DND-41 (cell line): ENCODE measurements at regions not wholly inside any gene's neighbourhood (a gene's known extent, or its start where the extent isn't known, plus 50 kb on each side); places are given as distances from the start of the nearest gene placed in this dataset.

Source experiments
- ATAC-seq: fragments of 200-7000 bp; cut with Tn5 transposase; 3 replicates; pipeline ENCODE4 v1.9.1; 2021; ENCODE audit warnings: low read depth; ENCODE audit not compliant: insufficient read depth
- DNase-seq: peaks from one replicate; pipeline ENCODE4 v3.0.0-alpha.2; 2020
- H2AFZ ChIP-seq: 2 replicates; pipeline ENCODE4 v1.6.0; 2012; ENCODE audit warnings: low read depth, low read length
- H3K27ac ChIP-seq: 2 replicates; pipeline ENCODE4 v1.5.1; 2012; ENCODE audit warnings: low read length, inconsistent platforms
- H3K27me3 ChIP-seq: fragments of 200-600 bp; sonication (generic); 2 replicates; pipeline ENCODE4 v1.6.0; 2012; ENCODE audit warnings: low read length, mild to moderate bottlenecking, inconsistent platforms; ENCODE audit not compliant: insufficient read depth, poor library complexity
- H3K36me3 ChIP-seq: 2 replicates; pipeline ENCODE4 v1.5.1; 2012; ENCODE audit warnings: low read length, inconsistent platforms; ENCODE audit not compliant: insufficient read depth
- H3K4me1 ChIP-seq: 2 replicates; pipeline ENCODE4 v1.5.1; 2012; ENCODE audit warnings: mild to moderate bottlenecking, low read length; ENCODE audit not compliant: insufficient read depth
- H3K4me2 ChIP-seq: 2 replicates; pipeline ENCODE4 v1.6.0; 2012; ENCODE audit warnings: mild to moderate bottlenecking, moderate library complexity, low read length, inconsistent platforms; ENCODE audit not compliant: insufficient read depth
- H3K4me3 ChIP-seq, 2 experiments: fragments of 200-600 bp in 1 of 2; shearing (Covaris generic) in 1 of 2; 2 replicates each; pipeline ENCODE4 v1.5.1; 2012 to 2016; ENCODE audit warnings: inconsistent platforms in 2 of 2, low read length in 2 of 2, mild to moderate bottlenecking in 2 of 2, low read depth in 1 of 2, moderate library complexity in 1 of 2
- H3K79me2 ChIP-seq: 2 replicates; pipeline ENCODE4 v1.6.0; 2012; ENCODE audit warnings: low read length, inconsistent platforms; ENCODE audit not compliant: insufficient read depth
- H3K9ac ChIP-seq: 2 replicates; pipeline ENCODE4 v1.6.0; 2012; ENCODE audit warnings: low read depth, mild to moderate bottlenecking, inconsistent platforms, low read length, moderate library complexity
- H3K9me3 ChIP-seq: 2 replicates; pipeline ENCODE4 v1.5.1; 2012; ENCODE audit warnings: low read length, moderate library complexity, mild to moderate bottlenecking, inconsistent platforms; ENCODE audit not compliant: insufficient read depth, severe bottlenecking
- H4K20me1 ChIP-seq: 2 replicates; pipeline ENCODE4 v1.6.0; 2012; ENCODE audit warnings: low read length; ENCODE audit not compliant: insufficient read depth
- EZH2 ChIP-seq: IDR thresholded peaks from 3 replicates; pipeline ENCODE4 v1.6.1; 2012; ENCODE audit warnings: borderline replicate concordance, low read depth, mild to moderate bottlenecking, moderate library complexity, low read length, inconsistent platforms; ENCODE audit not compliant: severe bottlenecking
- TF ChIP-seq, protein P1 (sequence below): IDR thresholded peaks from 2 replicates; pipeline ENCODE4 v1.5.1; 2012; ENCODE audit warnings: borderline replicate concordance, low read length, moderate library complexity, mild to moderate bottlenecking; ENCODE audit not compliant: poor library complexity, severe bottlenecking; ENCODE audit errors: extremely low read depth

DNA sequence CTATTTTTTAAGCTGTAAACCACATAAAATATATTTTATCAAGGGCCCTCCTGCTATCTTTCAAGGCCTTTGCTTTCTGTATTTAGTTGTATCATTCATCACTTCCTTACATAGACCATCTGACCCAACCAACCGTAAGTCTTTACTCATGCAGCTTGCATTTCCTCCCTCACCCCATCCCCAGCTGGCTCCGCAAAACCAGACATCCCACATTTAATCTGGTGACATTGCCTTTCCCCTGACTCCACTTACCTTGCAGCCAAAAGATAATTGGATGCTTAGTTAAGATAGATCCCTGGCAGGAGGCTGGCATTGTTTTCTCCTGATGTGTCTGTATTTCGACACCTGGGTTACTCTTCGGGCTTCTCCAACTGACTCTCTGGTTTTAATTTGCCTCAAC lies 183.7 kb upstream of the LDB2 start:
- Histone ChIP-seq H3K9ac (no peak overlapping the region), H4K20me1 (no peaks in the 10 kb centered on the region), H3K4me3 (no peak overlapping the region), H3K27ac (no peak overlapping the region), H3K79me2 (no peaks in the 10 kb centered on the region), H2AFZ (no peak overlapping the region), H3K36me3 (no peaks in the 10 kb centered on the region), H3K9me3 (no peaks in the 10 kb centered on the region), H3K4me1 (no peaks in the 10 kb centered on the region), H3K27me3 (no peaks in the 10 kb centered on the region), H3K4me2 (no peak overlapping the region)
- ATAC-seq (no peak), DNase-seq (no peak)
- TF ChIP-seq, protein P1, sequence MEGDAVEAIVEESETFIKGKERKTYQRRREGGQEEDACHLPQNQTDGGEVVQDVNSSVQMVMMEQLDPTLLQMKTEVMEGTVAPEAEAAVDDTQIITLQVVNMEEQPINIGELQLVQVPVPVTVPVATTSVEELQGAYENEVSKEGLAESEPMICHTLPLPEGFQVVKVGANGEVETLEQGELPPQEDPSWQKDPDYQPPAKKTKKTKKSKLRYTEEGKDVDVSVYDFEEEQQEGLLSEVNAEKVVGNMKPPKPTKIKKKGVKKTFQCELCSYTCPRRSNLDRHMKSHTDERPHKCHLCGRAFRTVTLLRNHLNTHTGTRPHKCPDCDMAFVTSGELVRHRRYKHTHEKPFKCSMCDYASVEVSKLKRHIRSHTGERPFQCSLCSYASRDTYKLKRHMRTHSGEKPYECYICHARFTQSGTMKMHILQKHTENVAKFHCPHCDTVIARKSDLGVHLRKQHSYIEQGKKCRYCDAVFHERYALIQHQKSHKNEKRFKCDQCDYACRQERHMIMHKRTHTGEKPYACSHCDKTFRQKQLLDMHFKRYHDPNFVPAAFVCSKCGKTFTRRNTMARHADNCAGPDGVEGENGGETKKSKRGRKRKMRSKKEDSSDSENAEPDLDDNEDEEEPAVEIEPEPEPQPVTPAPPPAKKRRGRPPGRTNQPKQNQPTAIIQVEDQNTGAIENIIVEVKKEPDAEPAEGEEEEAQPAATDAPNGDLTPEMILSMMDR = no peak
- TF ChIP-seq EZH2 = no peak

DNA sequence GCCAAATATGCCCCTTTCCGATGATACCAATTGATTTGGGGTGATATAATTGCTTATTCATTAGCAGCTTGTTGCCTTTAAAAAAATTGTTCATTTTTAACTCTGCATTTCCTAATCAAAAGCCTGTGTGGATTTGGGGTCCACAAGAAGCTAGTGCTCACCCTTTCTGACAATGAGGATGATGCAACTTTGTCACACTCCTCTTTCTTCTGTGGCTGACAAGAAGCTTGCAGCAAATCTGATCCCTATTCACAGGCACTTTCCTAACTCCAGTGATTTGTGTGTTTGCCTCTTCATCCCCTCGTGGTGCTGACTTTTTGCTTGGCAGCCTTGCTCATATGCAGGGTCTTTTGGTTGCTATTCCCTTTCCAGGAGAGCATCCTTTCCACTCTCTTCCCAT lies 182.7 kb upstream of the LDB2 start:
- H4K20me1 ChIP-seq = no peaks in the 10 kb centered on the region
- H3K27me3 ChIP-seq = no peaks in the 10 kb centered on the region
- H3K4me1 ChIP-seq = no peaks in the 10 kb centered on the region
- no peak overlapping the region for H3K4me3 ChIP-seq
- no peaks in the 10 kb centered on the region for H3K79me2 ChIP-seq
- no peak overlapping the region for H2AFZ ChIP-seq
- H3K4me2 ChIP-seq = no peak overlapping the region
- H3K36me3 ChIP-seq = no peaks in the 10 kb centered on the region
- DNase-seq (no peak), ATAC-seq (no peak)
- no peaks in the 10 kb centered on the region for H3K9me3 ChIP-seq
- H3K27ac ChIP-seq = no peak overlapping the region
- no peak for TF ChIP-seq EZH2
- TF ChIP-seq, protein P1 = no peak
- H3K9ac ChIP-seq = no peak overlapping the region

GRCh38 chr4:17077105-17077504 lies 178.7 kb upstream of the LDB2 start:
- no peak for DNase-seq
- Histone ChIP-seq H2AFZ (no peak overlapping the region), H3K27ac (no peak overlapping the region), H3K4me3 (no peak overlapping the region), H3K9me3 (no peaks in the 10 kb centered on the region), H4K20me1 (no peaks in the 10 kb centered on the region), H3K79me2 (no peaks in the 10 kb centered on the region), H3K4me1 (no peaks in the 10 kb centered on the region), H3K9ac (no peak overlapping the region), H3K27me3 (peaks cover 4% of the 10 kb centered on the region), H3K36me3 (no peaks in the 10 kb centered on the region), H3K4me2 (no peak overlapping the region)
- no peak for ATAC-seq
- no peak for TF ChIP-seq EZH2
- TF ChIP-seq, protein P1 = no peak

GRCh38 chr4:17072483-17072882 lies 174.0 kb upstream of the LDB2 start:
- Histone ChIP-seq H3K27ac (no peak overlapping the region), H2AFZ (no peak overlapping the region), H3K4me2 (no peak overlapping the region), H3K9ac (no peak overlapping the region), H3K4me1 (no peaks in the 10 kb centered on the region), H3K36me3 (no peaks in the 10 kb centered on the region), H3K79me2 (no peaks in the 10 kb centered on the region), H3K27me3 (peaks cover 5% of the 10 kb centered on the region), H4K20me1 (no peaks in the 10 kb centered on the region), H3K4me3 (no peak overlapping the region), H3K9me3 (no peaks in the 10 kb centered on the region)
- no peak for ATAC-seq
- no peak for DNase-seq
- TF ChIP-seq, protein P1 = no peak
- no peak for TF ChIP-seq EZH2
